Activated naive CD4-positive, alpha-beta T cell treated with anti-CD3 and anti-CD28 coated beads, Interleukin-2, amount 50 U/mL, for 24 hours (primary cell): ENCODE measurements at regions not wholly inside any gene's neighbourhood (a gene's known extent, or its start where the extent isn't known, plus 50 kb on each side); places are given as distances from the start of the nearest gene placed in this dataset.
"Not testable (repeated sequence)": the region's sequence is repeated elsewhere in the genome, so short reads cannot be mapped to it uniquely, and the experiment has no call there.

Experiments used
- H3K27ac Mint-ChIP-seq: one replicate; pipeline ENCODE4 v1.8.0; 2021; ENCODE audit warnings: mild to moderate bottlenecking, mixed read lengths
- H3K27me3 Mint-ChIP-seq: one replicate; pipeline ENCODE4 v1.8.0; 2021; ENCODE audit warnings: mixed read lengths
- H3K36me3 Mint-ChIP-seq: one replicate; pipeline ENCODE4 v1.8.0; 2021; ENCODE audit warnings: mixed read lengths
- H3K4me1 Mint-ChIP-seq: one replicate; pipeline ENCODE4 v1.8.0; 2021; ENCODE audit warnings: mixed read lengths
- H3K4me3 Mint-ChIP-seq: one replicate; pipeline ENCODE4 v1.8.0; 2021; ENCODE audit warnings: mild to moderate bottlenecking, mixed read lengths
- H3K9me3 Mint-ChIP-seq: one replicate; pipeline ENCODE4 v1.8.0; 2021; ENCODE audit warnings: mixed read lengths

DNA sequence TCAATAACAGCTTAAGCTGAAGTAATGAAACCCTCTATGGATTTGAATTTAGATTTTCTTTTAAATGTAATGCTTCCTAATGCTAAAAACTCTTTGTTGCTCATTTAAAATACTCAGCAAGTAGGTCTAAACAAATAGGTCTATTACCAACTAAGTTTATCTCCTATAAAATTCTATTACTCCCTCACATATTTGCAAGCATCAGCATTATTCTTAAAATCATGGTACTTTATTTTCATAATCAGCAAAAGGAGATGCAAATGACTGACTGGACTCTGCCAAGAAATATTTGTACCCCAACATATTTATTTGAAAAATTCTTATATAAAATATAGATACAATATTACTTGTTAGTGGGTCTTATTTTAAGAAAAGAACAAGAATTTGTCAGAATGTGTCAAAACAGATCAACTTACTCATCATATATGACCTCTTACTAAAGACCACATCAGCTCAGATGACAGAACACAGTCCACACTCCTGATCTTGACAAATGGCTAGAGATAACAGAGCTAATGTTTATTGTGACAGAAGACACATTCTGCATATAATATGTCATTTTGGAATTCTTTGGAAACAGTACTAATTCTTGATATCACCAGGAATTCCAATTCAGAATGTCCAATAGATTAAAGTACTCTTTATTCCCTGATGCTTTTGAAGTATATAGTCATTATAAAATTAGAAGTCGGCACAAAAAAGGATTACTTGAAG lies 704.6 kb upstream of the PCDH9 start:
- no peaks in the 10 kb centered on the region for H3K36me3 Mint-ChIP-seq
- H3K4me1 Mint-ChIP-seq = no peaks in the 10 kb centered on the region
- H3K27me3 Mint-ChIP-seq = no peaks in the 10 kb centered on the region
- H3K27ac Mint-ChIP-seq = no peak overlapping the region
- no peaks in the 10 kb centered on the region for H3K9me3 Mint-ChIP-seq
- no peak overlapping the region for H3K4me3 Mint-ChIP-seq

GRCh38 chr13:67932991-67933390 lies 702.9 kb upstream of the PCDH9 start:
- Mint-ChIP-seq H3K4me3 (no peak overlapping the region), H3K27ac (no peak overlapping the region), H3K27me3 (no peaks in the 10 kb centered on the region), H3K9me3 (no peaks in the 10 kb centered on the region), H3K4me1 (no peaks in the 10 kb centered on the region), H3K36me3 (no peaks in the 10 kb centered on the region)

GRCh38 chr13:67917291-67917987 lies 687.3 kb upstream of the PCDH9 start:
- no peak overlapping the region for H3K27ac Mint-ChIP-seq
- H3K4me1 Mint-ChIP-seq = no peaks in the 10 kb centered on the region
- no peaks in the 10 kb centered on the region for H3K36me3 Mint-ChIP-seq
- no peak overlapping the region for H3K4me3 Mint-ChIP-seq
- no peaks in the 10 kb centered on the region for H3K27me3 Mint-ChIP-seq
- peaks cover 6% of the 10 kb centered on the region for H3K9me3 Mint-ChIP-seq

DNA sequence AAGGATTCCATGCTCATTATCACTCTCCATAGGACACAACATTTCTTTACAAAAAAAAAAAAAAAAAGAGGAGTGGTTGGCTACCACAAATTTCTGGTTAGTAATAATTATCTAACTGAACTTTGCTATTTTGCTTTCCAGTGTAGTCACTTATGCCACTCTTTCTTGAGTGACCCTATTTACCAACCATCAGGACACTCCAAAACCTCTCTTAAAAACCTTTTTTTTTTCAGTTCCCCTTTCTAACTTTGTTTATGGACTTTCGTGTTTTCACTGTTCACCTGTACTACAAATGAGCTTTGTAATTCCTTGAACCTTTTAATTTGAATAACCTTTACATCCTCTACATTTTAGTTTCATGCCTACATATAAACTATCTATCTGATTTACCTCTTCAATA lies 686.5 kb upstream of the PCDH9 start:
- no peak overlapping the region for H3K27ac Mint-ChIP-seq
- H3K9me3 Mint-ChIP-seq = peaks cover 7% of the 10 kb centered on the region
- H3K4me1 Mint-ChIP-seq = no peaks in the 10 kb centered on the region
- no peaks in the 10 kb centered on the region for H3K27me3 Mint-ChIP-seq
- no peak overlapping the region for H3K4me3 Mint-ChIP-seq
- no peaks in the 10 kb centered on the region for H3K36me3 Mint-ChIP-seq

DNA sequence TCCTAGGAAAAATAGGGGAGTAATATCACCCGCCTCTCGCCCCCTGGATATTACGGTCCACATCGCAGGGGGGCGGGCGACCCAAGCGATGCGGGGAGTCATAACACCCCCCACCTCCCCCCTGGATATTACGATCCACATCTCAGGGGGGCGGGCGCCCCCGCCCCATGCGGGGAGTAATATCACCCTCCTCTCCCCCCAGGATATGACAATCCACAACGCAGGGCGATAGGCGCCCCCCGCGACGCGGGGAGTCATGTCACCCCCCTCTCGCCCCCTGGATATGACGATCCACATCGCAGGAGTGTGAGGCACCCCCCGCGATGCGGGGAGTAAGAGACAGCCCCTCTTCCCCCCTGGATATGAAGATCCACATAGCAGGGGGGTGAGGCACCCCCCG lies 684.4 kb upstream of the PCDH9 start:
- Mint-ChIP-seq H3K27ac (no peak overlapping the region), H3K4me3 (no peak overlapping the region)

GRCh38 chr13:67902960-67903359 lies 672.8 kb upstream of the PCDH9 start:
- H3K36me3 Mint-ChIP-seq, H3K27me3 Mint-ChIP-seq, H3K4me3 Mint-ChIP-seq, H3K27ac Mint-ChIP-seq, H3K4me1 Mint-ChIP-seq: not testable (repeated sequence)
- H3K9me3 Mint-ChIP-seq = peaks cover 13% of the 10 kb centered on the region

More for the DNA sequence above, 684.4 kb upstream of the PCDH9 start:
- Mint-ChIP-seq H3K36me3 (no peaks in the 10 kb centered on the region), H3K27me3 (no peaks in the 10 kb centered on the region), H3K4me1 (no peaks in the 10 kb centered on the region), H3K9me3 (peaks cover 14% of the 10 kb centered on the region)

GRCh38 chr13:67880916-67881315 lies 650.8 kb upstream of the PCDH9 start:
- H3K27ac Mint-ChIP-seq = no peak overlapping the region
- H3K27me3 Mint-ChIP-seq = no peaks in the 10 kb centered on the region
- H3K36me3 Mint-ChIP-seq = no peaks in the 10 kb centered on the region
- no peaks in the 10 kb centered on the region for H3K4me1 Mint-ChIP-seq
- H3K9me3 Mint-ChIP-seq = peaks cover 7% of the 10 kb centered on the region
- no peak overlapping the region for H3K4me3 Mint-ChIP-seq

- Mint-ChIP-seq H3K9me3 (peaks cover 7% of the 10 kb centered on the region), H3K27me3 (no peaks in the 10 kb centered on the region), H3K4me3 (no peak overlapping the region), H3K4me1 (no peaks in the 10 kb centered on the region), H3K27ac (no peak overlapping the region), H3K36me3 (no peaks in the 10 kb centered on the region)
These were observed 648.2 kb upstream of the PCDH9 start for GRCh38 chr13:67878376-67878775.

DNA sequence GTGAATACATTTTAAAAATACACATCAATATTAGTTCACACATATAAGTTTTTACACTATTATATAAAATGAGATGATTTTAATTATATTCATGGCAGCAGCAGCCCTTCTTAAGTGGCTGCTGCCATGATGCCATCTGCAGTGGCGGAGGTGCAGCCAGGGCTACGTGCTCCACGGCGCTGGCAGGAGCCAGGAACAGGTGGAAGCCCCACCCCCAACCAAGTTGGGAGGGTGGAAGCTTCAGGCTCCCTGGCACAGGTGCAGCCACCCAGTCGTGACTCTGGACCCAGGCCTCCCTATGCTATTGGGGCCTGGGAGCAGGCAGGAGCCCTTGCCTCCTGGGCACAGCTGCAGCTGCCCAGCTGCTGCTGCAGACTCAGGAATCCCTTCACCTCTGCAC lies 646.9 kb upstream of the PCDH9 start:
- Mint-ChIP-seq H3K36me3 (no peaks in the 10 kb centered on the region), H3K27ac (no peak overlapping the region), H3K27me3 (no peaks in the 10 kb centered on the region), H3K4me1 (no peaks in the 10 kb centered on the region), H3K9me3 (peaks cover 7% of the 10 kb centered on the region), H3K4me3 (no peak overlapping the region)

DNA sequence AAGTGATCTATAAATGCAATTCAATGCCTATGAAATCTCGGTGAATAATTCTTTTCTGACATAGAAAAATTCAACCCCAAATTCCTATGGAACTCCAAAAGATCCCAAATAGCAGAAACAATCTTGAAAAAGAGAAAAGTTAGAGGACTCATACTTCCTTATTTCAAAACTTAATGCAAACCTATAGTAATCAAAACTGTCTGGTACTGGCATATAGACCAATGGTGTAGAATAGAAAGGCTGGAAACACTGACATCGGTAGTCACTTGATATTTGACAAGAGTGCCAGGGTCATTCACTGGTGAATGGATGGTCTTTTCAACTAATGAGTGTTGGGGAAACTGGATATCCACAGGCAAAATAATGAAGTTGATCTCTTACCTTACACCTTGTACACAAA lies 637.1 kb upstream of the PCDH9 start:
- Mint-ChIP-seq H3K36me3 (no peaks in the 10 kb centered on the region), H3K27me3 (no peaks in the 10 kb centered on the region), H3K9me3 (no peaks in the 10 kb centered on the region), H3K4me1 (no peaks in the 10 kb centered on the region), H3K27ac (no peak overlapping the region), H3K4me3 (no peak overlapping the region)

DNA sequence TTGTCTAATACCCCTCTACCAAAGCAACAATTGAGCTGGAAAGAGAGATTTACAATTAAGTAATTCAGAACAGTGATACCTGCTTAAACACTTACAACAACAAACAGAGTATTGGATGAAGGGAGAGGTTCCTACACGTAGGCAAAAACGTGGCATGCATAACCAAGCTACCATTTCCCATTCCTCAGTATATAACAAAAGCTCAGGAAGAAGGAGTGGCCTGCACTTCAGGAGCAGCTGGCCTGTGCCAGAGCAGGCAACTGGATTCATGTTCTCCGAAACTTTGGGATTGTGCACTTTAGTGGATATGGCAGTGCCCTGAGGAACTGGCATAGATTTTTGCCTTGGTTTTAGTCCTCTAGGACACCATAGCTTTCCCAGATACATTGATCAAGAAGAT lies 630.2 kb upstream of the PCDH9 start:
- Mint-ChIP-seq H3K36me3 (no peaks in the 10 kb centered on the region), H3K27me3 (no peaks in the 10 kb centered on the region), H3K27ac (no peak overlapping the region), H3K4me3 (no peak overlapping the region), H3K9me3 (peaks cover 5% of the 10 kb centered on the region), H3K4me1 (no peaks in the 10 kb centered on the region)

GRCh38 chr13:67859904-67860303 lies 629.8 kb upstream of the PCDH9 start:
- H3K36me3 Mint-ChIP-seq = no peaks in the 10 kb centered on the region

DNA sequence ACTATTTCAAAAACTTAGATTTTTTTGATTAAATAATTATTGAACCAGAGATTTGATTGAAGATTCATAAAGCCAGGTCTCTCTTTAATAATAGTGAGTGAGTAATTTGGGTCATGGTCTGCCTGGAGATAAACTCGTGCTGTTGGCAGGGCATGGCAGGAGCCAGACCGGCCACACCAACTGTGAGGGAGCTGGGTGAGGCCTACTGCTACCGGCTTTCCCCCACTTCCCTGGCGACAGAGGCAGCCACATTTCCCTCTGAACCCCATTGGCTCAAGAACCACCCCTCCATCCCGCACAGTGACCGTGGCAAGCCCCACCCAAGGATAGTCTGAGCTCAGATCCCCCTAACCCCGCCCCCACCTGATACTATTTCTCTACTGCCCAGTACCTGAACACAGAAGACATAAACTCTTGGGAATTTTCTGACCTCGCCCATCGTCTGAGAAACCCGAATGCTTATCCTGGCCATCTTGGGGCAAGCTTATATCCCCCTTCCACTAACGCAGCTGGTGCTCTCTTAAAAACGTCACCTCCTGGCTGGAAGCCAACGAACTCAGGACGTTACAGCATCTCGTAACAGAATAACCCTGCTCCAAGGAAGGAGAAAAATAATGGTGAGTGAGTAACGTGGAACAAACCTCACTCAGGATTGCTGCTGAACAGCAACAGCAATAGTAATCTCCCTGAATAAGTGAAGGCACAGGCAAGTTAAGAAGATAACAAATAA lies 627.6 kb upstream of the PCDH9 start:
- H3K27me3 Mint-ChIP-seq = no peaks in the 10 kb centered on the region
- H3K4me1 Mint-ChIP-seq = no peaks in the 10 kb centered on the region
- no peak overlapping the region for H3K27ac Mint-ChIP-seq

More at GRCh38 chr13:67859904-67860303, 629.8 kb upstream of the PCDH9 start:
- no peak overlapping the region for H3K27ac Mint-ChIP-seq
- peaks cover 5% of the 10 kb centered on the region for H3K9me3 Mint-ChIP-seq
- no peaks in the 10 kb centered on the region for H3K4me1 Mint-ChIP-seq
- no peaks in the 10 kb centered on the region for H3K27me3 Mint-ChIP-seq
- H3K4me3 Mint-ChIP-seq = no peak overlapping the region

GRCh38 chr13:67856955-67857354 lies 626.8 kb upstream of the PCDH9 start:
- H3K36me3 Mint-ChIP-seq = no peaks in the 10 kb centered on the region
- H3K4me1 Mint-ChIP-seq = no peaks in the 10 kb centered on the region
- H3K9me3 Mint-ChIP-seq = peaks cover 7% of the 10 kb centered on the region
- H3K27ac Mint-ChIP-seq = no peak overlapping the region
- no peak overlapping the region for H3K4me3 Mint-ChIP-seq
- H3K27me3 Mint-ChIP-seq = no peaks in the 10 kb centered on the region

More for the DNA sequence above, 627.6 kb upstream of the PCDH9 start:
- no peaks in the 10 kb centered on the region for H3K36me3 Mint-ChIP-seq
- H3K4me3 Mint-ChIP-seq = no peak overlapping the region
- peaks cover 5% of the 10 kb centered on the region for H3K9me3 Mint-ChIP-seq

DNA sequence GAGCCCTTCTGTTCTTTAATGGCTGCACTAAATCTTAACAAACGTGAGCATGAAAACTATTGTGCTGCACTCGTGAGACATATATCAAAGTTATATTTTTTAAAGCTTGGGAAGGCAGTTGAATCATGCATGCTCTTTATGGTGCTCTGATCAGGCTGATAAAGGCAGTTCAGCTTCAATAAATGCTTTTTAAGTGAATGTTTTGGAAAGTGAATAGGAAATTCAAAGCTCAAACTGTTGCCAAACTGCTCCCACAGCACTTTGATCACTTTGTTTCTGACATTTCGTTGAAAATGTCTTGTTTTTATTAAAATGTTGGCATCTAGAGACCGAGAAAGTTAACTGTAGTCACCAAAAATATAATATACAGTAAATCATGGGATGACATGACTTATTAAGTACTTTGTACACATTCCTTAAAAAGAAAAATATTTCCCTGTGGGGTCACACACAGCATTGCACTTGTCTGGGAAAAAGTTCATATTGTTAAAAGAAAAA lies 625.7 kb upstream of the PCDH9 start:
- no peaks in the 10 kb centered on the region for H3K4me1 Mint-ChIP-seq
- no peaks in the 10 kb centered on the region for H3K27me3 Mint-ChIP-seq
- H3K4me3 Mint-ChIP-seq = no peak overlapping the region
- H3K27ac Mint-ChIP-seq = no peak overlapping the region
- peaks cover 13% of the 10 kb centered on the region for H3K9me3 Mint-ChIP-seq
- no peaks in the 10 kb centered on the region for H3K36me3 Mint-ChIP-seq

- Mint-ChIP-seq H3K36me3 (no peaks in the 10 kb centered on the region), H3K9me3 (peaks cover 10% of the 10 kb centered on the region), H3K4me3 (no peak overlapping the region), H3K4me1 (no peaks in the 10 kb centered on the region), H3K27me3 (no peaks in the 10 kb centered on the region), H3K27ac (no peak overlapping the region)
These were observed 624.9 kb upstream of the PCDH9 start for GRCh38 chr13:67854990-67855389.
